ENCODE measurements at regions not wholly inside any gene's neighbourhood (a gene's known extent, or its start where the extent isn't known, plus 50 kb on each side); places are given as distances from the start of the nearest gene placed in this dataset.
"Not testable (repeated sequence)": the region's sequence is repeated elsewhere in the genome, so short reads cannot be mapped to it uniquely, and the experiment has no call there.

DNA sequence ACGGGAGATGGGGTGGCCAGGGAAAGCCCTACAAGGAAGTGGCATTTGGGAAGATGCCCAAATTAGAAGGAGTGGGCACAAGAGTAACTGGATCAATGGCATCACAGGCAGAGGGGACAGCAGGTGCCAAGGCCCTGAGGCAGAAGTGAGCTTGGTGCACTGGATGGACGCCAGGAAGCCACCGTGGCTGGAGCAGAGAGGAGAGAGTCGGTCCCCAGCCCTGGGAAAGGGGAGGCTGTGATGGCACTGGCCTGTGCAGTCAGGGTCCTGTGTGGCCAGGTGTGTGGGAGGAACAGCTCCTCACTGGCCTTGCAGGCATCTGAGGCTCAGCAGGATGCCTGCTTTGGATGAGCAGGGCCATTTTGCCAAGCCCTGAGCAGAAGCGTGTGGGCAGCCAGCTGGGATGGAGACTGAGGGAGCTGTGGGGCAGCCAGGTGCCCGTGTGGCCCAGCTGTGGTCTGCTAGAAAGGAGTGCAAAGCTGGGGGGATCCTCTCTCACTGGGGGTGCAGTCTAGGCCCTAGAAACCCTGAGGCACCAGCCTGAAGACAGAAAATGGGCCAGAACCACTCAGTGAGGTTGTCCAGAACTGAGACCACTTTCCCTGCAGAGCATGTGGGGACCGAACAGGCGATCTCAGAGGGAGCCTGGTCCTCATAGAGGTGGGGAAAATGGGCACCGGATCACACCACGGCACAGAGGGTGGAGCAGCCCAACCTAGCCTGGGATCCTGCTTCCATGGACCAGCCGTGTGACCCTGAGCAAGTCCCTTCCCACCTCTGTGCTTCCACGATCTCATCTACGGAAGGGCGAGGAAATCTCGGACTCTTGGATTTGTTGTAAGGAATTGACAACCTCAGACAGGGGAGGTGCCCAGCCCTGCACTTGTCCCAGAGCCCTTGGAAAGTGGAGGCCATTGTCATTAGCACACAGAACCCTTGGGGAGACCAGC, 78.6 kb upstream of the RTL6 start:
- no peak for DNase-seq (ENCODE audit: low read depth in 3 of 3)

DNA sequence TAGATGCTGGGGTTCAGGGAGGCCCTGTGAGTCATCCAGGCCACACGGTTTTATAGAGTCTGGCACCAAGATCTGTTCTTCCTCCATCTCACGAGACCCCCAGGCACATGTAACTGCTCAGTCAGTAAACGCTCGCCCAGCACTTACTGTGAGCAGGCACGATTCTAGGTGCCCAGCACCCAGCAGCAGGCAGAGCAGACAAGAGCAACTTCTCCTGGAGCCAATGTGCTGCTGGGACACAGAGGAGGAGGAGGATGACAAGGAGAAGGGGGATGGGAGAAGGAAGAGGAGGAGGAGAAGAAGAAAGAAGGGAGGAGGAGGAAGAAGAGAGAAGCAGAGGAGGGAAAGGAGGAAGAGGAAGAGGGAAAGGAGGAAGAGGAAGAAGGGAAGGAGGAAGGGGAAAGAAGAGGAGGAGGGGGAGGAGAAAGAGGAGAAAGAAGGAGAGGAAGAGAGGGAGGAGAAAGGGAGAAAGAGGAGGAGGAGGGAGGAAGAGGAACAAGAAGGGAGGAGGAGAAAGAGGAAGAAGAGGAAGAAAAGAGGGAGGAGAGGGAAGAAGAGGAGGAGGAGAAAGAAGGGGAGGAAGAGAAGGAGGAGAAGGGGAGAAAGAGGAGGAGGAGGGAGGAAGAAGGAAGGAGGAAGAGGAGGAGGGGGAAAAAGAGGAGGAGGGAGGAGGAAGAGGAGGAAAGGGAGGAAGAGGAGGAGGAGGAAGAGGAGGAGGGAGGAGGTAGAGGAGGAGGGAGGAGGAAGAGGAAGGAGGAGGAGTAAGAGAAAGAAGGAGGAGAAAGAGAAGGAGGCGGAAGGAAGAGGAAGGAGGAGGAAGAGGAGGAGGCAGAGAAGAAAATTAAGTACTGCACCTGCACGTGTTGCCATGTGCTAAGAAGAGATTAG, 77.6 kb upstream of the RTL6 start:
- DNase-seq (ENCODE audit: low read depth in 3 of 3), result no peak

DNA sequence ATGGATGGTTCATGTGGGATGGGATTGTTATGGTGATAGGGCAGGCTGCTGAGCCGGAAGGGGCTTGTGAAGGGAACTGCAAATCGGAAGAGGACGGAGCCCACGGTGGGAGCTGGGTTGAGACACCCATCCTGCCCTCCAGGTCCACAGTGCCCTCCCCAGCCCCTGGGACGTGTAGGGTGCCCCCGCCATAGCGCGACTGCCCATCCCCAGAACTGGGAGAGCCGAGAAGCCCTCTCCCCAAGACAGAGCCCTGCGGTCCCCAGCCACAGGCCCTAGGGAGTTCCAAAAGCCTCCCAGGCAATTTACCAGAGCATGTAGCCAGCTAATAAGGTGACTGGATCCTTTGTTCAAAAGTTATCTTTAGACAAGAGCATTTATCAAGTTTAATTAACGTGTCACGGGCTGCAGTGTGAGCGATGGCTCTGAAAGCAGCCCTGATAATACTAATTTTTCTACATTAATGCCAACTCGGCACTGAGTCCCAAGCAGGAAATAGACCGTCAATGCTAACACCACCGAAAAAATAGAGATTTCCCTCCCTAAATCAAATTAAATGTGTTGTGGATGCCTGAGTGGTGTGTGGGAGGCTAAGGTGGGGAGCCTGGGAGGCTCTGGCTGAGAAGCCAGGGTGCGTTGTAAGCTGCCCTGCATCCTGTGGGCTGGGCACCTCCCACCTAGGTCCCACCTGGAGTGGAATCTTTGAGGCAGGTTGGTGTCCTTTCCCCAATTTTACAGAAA, 76.8 kb upstream of the RTL6 start:
- no peak for DNase-seq (ENCODE audit: low read depth in 3 of 3)

DNA sequence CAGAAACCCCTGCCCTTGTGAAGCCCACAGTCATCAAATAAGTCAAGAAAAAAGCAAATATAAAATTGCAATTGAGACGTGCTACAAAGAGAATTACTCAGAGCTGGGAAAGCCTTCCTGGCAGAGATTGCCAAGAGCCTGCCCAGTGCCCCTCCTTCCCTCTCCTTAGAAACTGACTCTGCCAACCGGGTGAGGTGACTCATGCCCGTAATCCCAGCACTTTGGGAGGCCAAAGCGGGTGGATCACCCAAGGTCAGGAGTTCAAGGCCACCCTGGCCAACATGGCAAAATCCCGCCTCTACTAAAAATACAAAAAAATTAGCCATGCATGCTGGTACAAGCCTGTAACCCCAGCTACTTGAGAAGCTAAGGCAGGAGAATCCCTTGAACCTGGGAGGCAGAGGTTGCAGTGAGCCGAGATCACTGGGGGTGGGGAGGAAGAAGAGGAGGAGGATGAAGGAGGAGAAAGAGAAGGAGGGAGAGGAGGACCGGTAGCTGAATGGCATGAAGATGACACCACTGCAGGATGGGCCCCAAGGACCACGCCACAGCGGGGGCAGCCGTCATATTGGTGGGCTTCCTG, 76.1 kb upstream of the RTL6 start:
- no peak for DNase-seq (ENCODE audit: low read depth in 3 of 3)

DNA sequence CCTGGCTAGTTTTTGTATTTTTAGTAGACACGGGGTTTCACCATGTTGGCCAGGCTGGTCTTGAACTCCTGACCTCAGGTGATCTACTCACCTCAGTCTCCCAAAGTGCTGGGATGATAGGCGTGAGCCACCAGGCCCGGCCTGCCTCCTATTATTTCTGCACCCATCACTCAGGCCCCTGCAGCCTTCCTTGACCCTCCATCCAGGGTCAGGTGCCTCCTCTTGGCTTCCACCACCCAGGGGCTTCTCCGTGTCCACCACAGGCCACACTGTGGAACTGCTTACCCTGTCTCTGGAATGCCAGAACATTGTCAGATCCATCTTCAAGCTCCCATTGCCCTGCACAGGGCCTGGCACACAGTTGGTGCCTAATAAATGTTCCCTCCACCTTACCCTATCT, 75.4 kb upstream of the RTL6 start:
- no peak for DNase-seq (ENCODE audit: low read depth in 3 of 3)

DNA sequence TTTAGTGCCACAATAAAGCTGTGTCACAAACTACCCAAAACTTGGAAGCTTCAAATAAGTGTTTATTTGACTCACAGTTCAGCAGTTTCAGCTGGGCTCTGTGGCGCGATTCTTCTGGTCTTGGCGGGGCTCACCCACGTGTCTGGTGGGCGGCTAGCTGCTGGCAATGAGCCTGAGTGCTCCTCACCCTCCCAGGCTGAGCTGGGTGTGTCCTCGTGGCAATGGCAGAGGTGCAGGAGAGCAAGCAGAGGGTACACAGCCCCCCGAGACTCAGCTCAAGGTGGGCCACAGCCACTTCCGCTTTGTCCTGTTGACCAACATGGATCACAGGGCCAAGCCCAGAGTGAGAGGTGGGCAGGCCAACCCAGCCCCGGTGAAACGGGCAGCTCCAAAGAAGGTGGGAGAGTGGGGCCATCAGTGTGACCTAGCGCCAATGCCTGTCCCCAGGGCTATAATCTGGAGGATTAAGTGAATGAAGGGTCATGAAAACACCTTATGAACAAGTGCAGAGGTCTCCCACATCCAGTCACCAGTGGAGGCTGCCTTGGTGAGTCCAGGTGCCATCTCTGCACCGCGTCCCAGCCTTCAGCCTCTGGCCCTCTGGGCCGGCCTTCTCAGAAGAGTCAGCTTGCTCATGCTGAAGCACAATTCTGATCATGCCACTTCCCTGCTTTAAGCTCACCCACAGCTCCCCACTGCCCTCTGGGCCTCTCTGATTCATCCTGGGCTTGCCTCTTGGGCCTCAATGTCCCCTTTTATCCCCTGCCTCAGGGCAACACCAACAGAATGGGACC, 74.6 kb upstream of the RTL6 start:
- no peak for DNase-seq (ENCODE audit: low read depth in 3 of 3)

DNA sequence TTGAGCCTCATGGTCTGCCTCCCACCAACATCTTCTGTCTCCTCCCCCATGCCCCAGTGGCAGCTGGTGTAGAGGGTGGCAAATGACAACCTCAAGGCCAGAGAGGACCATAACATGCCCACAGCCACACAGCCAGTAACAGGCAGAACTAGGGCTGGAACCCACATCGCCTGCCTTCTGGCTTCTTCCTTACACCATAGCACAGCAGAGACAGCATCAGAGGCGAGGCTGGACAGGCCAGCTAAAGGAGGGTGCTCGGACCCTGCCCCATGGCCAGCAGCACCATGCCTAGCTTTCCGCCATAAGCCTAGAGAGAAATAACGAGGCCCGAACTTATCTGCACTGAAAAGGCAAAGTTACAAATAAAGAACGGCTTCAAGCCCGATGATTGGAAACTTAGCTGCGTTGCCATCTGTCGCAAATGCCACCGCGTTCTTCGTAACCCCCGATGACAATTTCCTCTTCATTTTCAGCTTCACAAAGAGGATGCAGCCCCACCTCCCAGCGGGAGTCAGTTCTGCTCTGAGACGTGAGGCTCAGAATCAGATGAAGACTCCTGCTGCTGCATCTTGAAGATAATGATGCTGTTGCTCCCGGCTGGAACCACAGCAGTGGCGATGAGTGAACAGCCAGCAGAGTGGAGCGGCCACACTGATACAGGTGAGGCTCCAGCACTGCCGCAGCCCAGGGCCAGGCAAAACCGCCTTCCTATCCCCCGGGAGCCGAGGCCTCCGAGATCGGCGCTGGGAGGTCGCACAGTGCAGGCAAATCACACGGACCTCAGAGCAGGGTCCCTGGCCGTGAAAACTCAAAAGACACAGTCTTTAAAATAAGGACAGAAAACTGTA, 73.8 kb upstream of the RTL6 start:
- DNase-seq (ENCODE audit: low read depth in 3 of 3), result no peak

DNA sequence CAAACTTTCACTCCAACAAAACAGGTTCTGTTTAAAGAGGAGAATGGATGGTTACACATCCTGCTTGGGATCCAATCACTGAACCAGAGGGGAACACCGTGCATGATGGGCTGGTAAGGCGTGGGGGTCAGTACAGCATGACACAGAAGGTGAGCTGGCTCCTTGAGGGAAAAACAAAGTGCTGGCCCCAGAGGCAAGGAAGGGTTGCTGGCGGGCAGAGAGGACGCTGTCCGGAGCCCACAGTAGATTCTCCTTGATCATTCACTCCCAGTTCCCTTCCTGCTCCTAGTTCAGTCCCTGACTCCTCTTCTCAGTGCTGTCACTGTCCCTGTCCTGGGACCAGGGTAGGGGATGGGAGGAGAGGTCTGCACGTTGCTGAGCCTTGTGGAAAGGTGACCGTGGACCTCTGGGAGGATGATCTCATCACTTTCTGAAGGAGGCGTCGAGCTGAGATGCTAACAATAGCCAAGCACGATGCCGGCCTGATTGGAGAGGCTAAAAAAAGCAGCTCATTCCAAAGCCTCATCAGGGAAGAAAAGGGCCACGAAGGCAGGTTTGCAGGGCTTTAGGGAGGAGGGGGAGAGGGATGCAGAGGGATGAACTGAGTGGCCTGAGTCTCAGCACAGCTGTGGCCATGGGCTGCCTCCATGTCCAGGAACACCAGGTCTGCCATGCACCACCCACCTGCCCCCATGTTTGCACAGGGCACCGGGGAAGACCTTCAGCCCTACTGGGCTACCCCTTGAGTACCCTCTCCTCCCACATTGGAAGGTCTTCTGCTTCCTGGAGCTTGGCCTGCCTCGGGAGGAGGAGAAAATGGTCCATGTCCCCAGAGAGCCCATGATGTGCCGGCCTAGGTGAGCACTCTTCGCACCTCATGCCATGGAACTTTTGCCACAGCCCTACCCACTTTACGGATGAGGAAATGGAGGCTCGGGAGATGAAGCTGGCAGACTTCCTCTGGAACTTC, 72.7 kb upstream of the RTL6 start:
- DNase-seq (ENCODE audit: low read depth in 3 of 3), result no peak

DNA sequence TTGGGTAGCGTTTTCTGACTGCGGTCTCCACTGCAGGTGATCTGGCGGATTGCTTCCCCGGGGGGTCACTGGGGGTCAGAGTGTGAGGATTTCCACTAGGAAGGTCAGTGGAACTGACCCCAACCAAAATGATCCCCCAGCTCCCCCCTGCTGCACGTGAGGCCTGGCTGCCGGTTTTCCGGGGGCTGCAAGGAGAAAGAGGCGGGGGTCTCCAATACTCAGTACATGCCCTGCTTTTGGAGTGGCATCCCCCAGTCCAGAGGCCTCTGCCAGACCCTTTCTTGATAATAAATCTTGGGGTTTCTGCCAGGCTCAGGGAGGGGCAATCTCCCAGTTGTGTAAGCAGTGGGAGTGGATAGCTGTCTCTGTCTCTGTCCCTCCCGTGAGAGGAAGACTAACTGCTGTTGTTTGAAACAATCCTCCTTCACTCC, 71.5 kb upstream of the RTL6 start:
- DNase-seq (ENCODE audit: low read depth in 3 of 3), result no peak

DNA sequence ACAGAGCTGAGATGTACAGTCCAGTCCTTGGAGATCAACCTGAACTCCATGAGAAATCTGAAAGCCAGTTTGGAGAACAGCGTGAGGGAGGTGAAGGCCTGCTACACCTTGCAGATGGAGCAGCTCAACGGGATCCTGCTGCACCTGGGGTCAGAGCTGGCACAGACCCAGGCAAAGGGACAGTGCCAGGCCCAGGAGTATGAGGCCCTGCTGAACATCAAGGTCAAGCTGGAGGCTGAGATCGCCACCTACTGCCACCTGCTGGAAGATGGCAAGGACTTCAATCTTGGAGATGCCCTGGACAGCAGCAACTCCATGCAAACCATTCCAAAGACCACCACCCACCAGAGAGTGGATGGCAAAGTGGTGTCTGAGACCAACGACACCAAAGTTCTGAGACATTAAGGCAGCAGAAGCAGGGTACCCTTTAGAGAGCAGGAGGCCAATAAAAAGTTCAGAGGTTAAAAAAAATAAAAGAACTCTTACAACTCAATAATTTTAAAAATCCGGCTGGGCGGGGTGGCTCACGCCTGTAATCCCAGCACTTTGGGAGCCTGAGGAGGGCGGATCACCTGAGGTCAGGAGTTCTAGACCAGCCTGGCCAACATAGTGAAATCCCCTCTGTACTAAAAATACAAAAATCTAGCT, 69.9 kb upstream of the RTL6 start:
- DNase-seq (ENCODE audit: low read depth in 3 of 3), result peak; percentile 7 to 31 (median 21)

DNA sequence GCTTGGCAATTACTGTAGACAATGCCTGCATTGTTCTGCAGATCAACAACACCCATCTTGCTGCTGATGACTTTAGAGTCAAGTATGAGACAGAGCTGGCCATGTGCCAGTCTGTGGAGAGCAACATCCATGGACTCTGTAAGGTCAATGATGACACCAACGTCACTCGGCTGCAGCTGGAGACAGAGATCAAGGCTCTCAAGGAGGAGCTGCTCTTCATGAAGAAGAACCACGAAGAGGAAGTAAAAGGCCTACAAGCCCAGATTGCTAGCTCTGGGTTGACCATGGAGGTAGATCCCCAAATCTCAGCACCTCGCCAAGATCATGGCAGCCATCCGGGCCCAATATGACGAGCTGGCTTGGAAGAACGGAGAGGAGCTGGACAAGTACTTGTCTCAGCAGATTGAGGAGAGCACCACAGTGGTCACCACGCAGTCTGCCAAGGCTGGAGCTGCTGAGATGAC, 69.4 kb upstream of the RTL6 start:
- DNase-seq (ENCODE audit: low read depth in 3 of 3), result not testable (repeated sequence)

DNA sequence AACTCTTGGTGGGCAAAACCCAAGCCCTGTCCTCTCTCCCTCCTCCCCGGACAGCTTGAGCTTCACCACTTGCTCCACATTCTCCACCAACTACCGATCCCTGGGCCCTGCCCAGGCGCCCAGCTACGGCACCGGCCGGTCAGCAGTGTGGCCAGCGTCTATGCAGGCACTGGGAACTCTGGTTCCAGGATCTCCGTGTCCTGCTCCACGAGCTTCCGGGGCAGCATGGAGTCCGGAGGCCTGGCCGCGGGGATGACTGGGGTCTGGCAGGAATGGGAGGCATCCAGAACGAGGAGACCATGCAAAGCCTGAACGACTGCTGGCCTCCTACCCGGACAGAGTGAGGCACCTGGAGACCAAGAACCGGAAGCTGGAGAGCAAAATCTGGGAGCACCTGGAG, 68.9 kb upstream of the RTL6 start:
- no peak for DNase-seq (ENCODE audit: low read depth in 3 of 3)

DNA sequence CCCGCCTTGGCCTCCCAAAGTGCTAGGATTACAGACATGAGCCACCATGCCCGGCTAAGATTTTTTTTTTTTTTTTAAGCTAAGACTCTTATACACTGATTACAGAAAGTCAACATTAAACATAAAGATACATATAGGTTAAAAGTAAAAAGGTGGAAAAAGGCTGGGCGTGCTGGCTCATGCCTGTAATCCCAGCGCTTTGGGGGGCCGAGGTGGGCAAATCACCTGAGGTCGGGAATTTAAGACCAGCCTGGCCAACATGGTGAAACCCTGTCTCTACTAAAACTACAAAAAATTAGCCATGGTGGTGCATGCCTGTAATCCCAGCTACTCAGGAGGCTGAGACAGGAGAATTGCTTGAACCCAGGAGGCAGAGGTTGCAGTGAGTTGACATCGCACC, 64.6 kb upstream of the RTL6 start:
- DNase-seq (ENCODE audit: low read depth in 3 of 3), result not testable (repeated sequence)

DNA sequence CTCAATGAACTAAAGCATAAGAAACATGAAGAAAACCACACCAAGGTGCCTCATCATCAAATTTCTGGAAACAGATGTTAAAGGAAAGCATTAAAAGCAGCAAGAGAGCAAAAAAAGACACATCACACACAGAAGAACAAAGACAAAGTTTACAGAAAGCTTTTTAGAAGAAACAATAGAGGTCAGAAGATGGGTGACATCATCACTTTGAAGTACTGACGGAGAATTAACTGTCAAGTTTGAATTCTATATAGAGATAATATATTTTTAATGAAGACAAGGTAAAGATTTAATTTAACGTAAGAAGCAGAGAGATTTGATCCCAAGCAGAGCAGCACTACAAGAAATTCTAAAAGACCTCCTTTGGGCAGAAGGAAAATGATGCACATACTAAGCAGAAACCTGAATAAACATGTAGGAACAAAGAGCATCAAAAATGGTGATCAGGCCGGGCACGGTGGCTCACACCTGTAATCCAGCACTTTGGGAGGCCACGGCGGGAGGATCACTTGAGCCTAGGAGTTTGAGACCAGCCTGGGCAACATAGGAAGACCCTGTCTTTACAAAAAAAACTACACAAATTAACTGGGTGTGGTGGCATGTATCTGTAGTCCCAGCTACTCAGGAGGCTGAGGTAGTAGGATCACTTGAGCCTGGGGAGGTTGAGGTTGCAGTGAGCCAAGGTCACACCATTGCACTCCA, 63.3 kb upstream of the RTL6 start:
- DNase-seq (ENCODE audit: low read depth in 3 of 3), result no peak

DNA sequence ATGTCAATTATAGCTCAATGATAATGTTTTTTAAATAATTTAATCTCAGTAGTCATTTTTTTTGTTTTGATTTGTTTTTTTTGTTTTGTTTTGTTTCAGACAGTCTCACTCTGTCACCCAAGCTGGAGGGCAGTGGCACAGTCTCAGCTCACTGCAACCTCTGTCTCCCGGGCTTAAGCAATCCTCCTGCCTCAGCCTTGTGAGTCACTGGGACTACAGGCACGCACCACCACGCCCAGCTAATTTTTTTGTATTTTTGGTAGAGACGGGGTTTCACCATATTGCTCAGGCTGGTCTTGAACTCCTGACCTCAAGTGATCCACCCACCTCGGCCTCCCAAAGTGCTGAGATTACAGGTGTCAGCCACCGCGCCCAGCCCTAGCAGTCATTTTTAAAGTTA, 60.6 kb upstream of the RTL6 start:
- DNase-seq (ENCODE audit: low read depth in 3 of 3), result not testable (repeated sequence)

DNA sequence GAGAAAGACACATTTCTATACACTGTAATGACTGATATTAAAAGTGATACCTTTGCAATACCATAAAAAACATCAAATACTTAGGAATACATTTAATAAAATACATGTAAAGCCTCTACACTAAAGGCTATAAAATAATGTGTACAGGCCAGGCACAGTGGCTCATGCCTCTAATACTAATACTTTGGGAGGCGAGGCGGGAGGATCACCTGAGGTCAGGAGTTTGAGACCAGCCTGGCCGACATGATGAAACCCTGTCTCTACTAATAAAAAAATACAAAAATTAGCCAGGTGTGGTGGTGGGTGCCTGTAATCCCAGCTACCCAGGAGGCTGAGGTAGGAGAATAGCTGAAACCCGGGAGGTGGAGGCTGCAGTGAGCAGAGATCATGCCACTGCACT, 59.8 kb upstream of the RTL6 start:
- DNase-seq (ENCODE audit: low read depth in 3 of 3), result not testable (repeated sequence)

DNA sequence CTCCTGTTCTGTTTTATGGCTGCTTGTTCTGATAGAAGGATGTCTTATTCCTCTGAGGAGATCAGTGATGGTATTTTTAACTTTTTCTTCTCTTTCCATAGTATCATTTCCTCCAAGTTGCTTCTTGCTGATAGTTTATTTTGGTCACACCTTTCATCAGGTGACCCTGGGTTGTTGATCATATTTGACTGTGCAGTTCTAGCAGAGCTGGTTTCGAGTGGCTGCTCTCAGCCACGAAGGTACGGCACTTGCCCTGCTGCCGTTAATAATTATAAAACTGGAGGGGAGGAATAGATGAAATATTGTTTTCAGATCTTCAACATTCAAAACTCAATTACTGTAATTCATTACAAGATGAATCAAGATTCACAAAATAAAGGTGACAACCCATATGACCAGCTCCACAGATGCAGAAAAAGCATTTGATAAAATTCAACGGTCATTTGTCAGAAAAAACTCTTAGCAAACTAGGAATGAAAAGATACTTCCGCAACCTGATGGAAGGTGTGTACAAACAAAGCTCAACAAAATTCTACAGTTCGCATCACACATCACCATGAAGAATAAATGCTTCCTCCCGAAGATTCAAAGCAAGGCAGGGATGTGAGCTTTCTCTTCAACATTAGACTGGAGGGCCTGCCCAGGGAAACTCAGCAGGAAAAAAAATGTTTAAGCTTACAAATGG, 59.2 kb upstream of the RTL6 start:
- DNase-seq (ENCODE audit: low read depth in 3 of 3), result no peak

Data from stimulated activated CD4-positive, alpha-beta T cell treated with anti-CD3 and anti-CD28 coated beads, TNF-alpha, amount 100 ng/mL, for 48 hours (primary cell).